ENCODE measurements at regions not wholly inside any gene's neighbourhood (a gene's known extent, or its start where the extent isn't known, plus 50 kb on each side); places are given as distances from the start of the nearest gene placed in this dataset.

- H3K4me3 ChIP-seq (ENCODE audit: low read depth, low read length): no peak overlapping the region
- TF ChIP-seq, protein P1, sequence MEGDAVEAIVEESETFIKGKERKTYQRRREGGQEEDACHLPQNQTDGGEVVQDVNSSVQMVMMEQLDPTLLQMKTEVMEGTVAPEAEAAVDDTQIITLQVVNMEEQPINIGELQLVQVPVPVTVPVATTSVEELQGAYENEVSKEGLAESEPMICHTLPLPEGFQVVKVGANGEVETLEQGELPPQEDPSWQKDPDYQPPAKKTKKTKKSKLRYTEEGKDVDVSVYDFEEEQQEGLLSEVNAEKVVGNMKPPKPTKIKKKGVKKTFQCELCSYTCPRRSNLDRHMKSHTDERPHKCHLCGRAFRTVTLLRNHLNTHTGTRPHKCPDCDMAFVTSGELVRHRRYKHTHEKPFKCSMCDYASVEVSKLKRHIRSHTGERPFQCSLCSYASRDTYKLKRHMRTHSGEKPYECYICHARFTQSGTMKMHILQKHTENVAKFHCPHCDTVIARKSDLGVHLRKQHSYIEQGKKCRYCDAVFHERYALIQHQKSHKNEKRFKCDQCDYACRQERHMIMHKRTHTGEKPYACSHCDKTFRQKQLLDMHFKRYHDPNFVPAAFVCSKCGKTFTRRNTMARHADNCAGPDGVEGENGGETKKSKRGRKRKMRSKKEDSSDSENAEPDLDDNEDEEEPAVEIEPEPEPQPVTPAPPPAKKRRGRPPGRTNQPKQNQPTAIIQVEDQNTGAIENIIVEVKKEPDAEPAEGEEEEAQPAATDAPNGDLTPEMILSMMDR (IDR thresholded peaks at IDR 0.05; ENCODE audit: insufficient read depth, low read depth, low read length, missing control alignments): no peak
- DNase-seq (ENCODE audit: low read depth): no peak
Measured at GRCh38 chr20:10788877-10789276, 115.1 kb upstream of the JAG1 start.

- TF ChIP-seq, protein P1 (IDR thresholded peaks at IDR 0.05; ENCODE audit: insufficient read depth, low read depth, low read length, missing control alignments): no peak
- no peak for DNase-seq (ENCODE audit: low read depth)
- H3K4me3 ChIP-seq (ENCODE audit: low read depth, low read length): no peak overlapping the region
Measured at GRCh38 chr20:10789386-10789785, 115.6 kb upstream of the JAG1 start.

DNA sequence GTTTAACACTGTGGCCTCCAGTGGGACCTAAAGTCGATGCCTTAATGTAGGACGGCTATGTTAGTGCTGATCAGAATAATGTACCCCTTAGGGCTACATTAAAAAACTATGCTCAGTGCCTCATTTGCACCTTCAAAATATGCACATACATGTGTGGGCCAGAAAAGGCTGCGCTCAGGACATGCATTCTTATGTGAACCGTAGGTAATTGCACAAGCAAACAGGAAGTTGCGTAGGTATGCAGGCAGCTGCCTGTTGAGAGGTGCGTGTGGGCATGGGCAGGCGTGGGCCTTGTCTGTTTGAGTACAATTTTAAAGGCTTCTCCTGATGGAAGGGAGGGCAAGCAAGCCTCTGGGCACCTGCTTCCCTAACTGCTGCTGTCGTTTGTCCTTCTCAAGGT, 116.2 kb upstream of the JAG1 start:
- no peak overlapping the region for H3K4me3 ChIP-seq (ENCODE audit: low read depth, low read length)
- TF ChIP-seq, protein P1 (IDR thresholded peaks at IDR 0.05; ENCODE audit: insufficient read depth, low read depth, low read length, missing control alignments): no peak
- no peak for DNase-seq (ENCODE audit: low read depth)

DNA sequence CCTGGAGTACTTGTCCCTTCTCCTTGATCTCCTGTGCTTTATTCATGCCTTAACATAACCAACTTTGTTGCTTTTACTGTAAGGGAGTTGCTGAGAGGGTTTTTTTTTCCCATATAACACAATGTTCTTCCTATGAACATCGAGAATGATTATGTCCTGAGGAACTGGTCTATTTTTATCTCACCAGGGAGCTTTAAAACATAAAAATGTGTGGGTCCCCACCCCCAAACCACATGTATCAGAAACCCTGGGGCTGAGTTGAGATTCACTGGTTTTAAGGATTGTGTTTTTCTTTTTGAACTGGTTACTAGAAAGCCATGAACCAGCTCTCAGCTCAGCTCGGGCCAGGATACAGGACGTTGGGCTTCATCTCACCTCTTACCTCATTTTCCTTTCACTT, 118.5 kb upstream of the JAG1 start:
- no peak for DNase-seq (ENCODE audit: low read depth)
- H3K4me3 ChIP-seq (ENCODE audit: low read depth, low read length): no peak overlapping the region
- TF ChIP-seq, protein P1 (IDR thresholded peaks at IDR 0.05; ENCODE audit: insufficient read depth, low read depth, low read length, missing control alignments): no peak

- H3K4me3 ChIP-seq (ENCODE audit: low read depth, low read length): no peak overlapping the region
- TF ChIP-seq, protein P1 (IDR thresholded peaks at IDR 0.05; ENCODE audit: insufficient read depth, low read depth, low read length, missing control alignments): no peak
Measured at GRCh38 chr20:10793766-10794165, 120.0 kb upstream of the JAG1 start.

GRCh38 chr20:10794765-10795164, 121.0 kb upstream of the JAG1 start:
- DNase-seq (ENCODE audit: low read depth): no peak
- no peak overlapping the region for H3K4me3 ChIP-seq (ENCODE audit: low read depth, low read length)
- TF ChIP-seq, protein P1 (IDR thresholded peaks at IDR 0.05; ENCODE audit: insufficient read depth, low read depth, low read length, missing control alignments): no peak

More at GRCh38 chr20:10793766-10794165, 120.0 kb upstream of the JAG1 start:
- DNase-seq (ENCODE audit: low read depth): no peak

DNA sequence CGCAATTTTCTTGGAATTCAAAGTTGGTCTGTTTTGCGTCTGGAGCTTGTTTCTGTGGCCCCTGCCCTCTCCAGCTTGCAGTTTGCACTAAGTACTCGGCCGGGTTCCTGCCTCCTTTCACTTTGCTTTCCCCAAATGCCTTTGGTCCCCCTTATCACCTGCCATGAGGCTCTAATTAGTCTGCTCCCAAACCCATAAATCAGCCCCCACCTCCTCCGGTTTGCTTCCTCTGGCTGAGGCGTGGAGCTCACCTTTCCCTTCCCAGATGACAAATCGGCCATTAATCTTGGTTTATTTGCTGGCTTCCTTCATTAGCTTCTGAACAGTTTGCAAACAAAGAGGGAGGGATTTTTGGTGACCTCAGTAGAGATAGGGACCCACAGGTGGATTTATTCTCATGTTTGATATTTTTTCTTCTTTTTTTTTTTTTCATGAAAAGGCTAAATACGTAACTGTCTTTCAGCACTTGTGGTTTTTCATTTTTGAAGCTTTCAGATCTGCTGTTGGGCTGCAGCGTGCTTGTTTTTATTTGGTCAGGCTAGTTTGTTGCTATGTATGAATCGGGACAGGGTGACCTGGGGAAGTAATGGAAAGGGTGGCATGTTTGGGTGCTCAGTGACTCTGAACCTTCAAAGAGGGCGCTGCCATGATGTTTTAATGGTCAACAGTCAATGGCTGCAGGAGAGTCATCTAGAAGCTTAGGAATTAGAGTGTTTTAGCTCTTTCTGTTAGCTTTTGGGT, 121.7 kb upstream of the JAG1 start:
- TF ChIP-seq, protein P1 (IDR thresholded peaks at IDR 0.05; ENCODE audit: insufficient read depth, low read depth, low read length, missing control alignments): no peak
- no peak overlapping the region for H3K4me3 ChIP-seq (ENCODE audit: low read depth, low read length)
- no peak for DNase-seq (ENCODE audit: low read depth)
